Stimulated activated naive B cell treated with anti-CD40 and anti-IgM and Interleukin-4, amounts not matched to agents 10 μg/mL and 1 μg/mL and 100 μg/mL, for 72 hours (primary cell): ENCODE measurements at regions not wholly inside any gene's neighbourhood (a gene's known extent, or its start where the extent isn't known, plus 50 kb on each side); places are given as distances from the start of the nearest gene placed in this dataset.

Experiments
- ATAC-seq, 2 donors: fragments of 150-1000 bp; cut with Tn5 transposase; replicated peaks; 2 replicates each; pipeline ENCODE4 v1.10.0; 2021; ENCODE audit warnings: moderate library complexity in 1 of 2
- DNase-seq: peaks from one replicate; pipeline ENCODE4 v3.0.0; 2021
- H3K27ac Mint-ChIP-seq: one replicate; pipeline ENCODE4 v1.8.0; 2022; ENCODE audit warnings: mild to moderate bottlenecking, mixed read lengths
- H3K27me3 Mint-ChIP-seq, 2 donors: one replicate each; pipeline ENCODE4 v1.8.0; 2022; ENCODE audit warnings: mixed read lengths in 2 of 2
- H3K36me3 Mint-ChIP-seq, 2 donors: one replicate each; pipeline ENCODE4 v1.8.0; 2022; ENCODE audit warnings: mixed read lengths in 2 of 2, mild to moderate bottlenecking in 1 of 2
- H3K4me1 Mint-ChIP-seq, 2 donors: one replicate each; pipeline ENCODE4 v1.8.0; 2022; ENCODE audit warnings: mixed read lengths in 2 of 2, mild to moderate bottlenecking in 1 of 2
- H3K4me3 Mint-ChIP-seq, 2 donors: one replicate each; pipeline ENCODE4 v1.8.0; 2022; ENCODE audit warnings: mild to moderate bottlenecking in 2 of 2, mixed read lengths in 2 of 2, moderate library complexity in 1 of 2
- H3K9me3 Mint-ChIP-seq, 2 donors: one replicate each; pipeline ENCODE4 v1.8.0; 2022; ENCODE audit warnings: mixed read lengths in 2 of 2, mild to moderate bottlenecking in 1 of 2

GRCh38 chr5:105817914-105818313 lies 1852.8 kb downstream of the EFNA5 start:
- no peaks in the 10 kb centered on the region for H3K27me3 Mint-ChIP-seq
- ATAC-seq = no peak
- no peaks in the 10 kb centered on the region for H3K36me3 Mint-ChIP-seq

GRCh38 chr5:105817416-105817815 lies 1853.3 kb downstream of the EFNA5 start:
- no peak for DNase-seq
- H3K9me3 Mint-ChIP-seq = peaks cover 0 to 3% of the 10 kb centered on the region in 2 donors
- no peak overlapping the region for H3K27ac Mint-ChIP-seq
- H3K4me3 Mint-ChIP-seq = no peak overlapping the region
- no peaks in the 10 kb centered on the region for H3K27me3 Mint-ChIP-seq
- no peaks in the 10 kb centered on the region for H3K36me3 Mint-ChIP-seq
- ATAC-seq = no peak
- no peaks in the 10 kb centered on the region for H3K4me1 Mint-ChIP-seq

More at GRCh38 chr5:105817914-105818313, 1852.8 kb downstream of the EFNA5 start:
- Mint-ChIP-seq H3K9me3 (peaks cover 0 to 3% of the 10 kb centered on the region in 2 donors), H3K27ac (no peak overlapping the region), H3K4me3 (no peak overlapping the region), H3K4me1 (no peaks in the 10 kb centered on the region)
- no peak for DNase-seq

GRCh38 chr5:105816961-105817360 lies 1853.8 kb downstream of the EFNA5 start:
- Mint-ChIP-seq H3K27me3 (no peaks in the 10 kb centered on the region), H3K27ac (no peak overlapping the region)

GRCh38 chr5:105812304-105812703 lies 1858.4 kb downstream of the EFNA5 start:
- Mint-ChIP-seq H3K27me3 (no peaks in the 10 kb centered on the region), H3K27ac (no peak overlapping the region), H3K4me3 (no peak overlapping the region), H3K4me1 (no peaks in the 10 kb centered on the region), H3K9me3 (peaks cover 5 to 6% of the 10 kb centered on the region in 2 donors), H3K36me3 (no peaks in the 10 kb centered on the region)
- DNase-seq = no peak
- ATAC-seq = no peak

More at GRCh38 chr5:105816961-105817360, 1853.8 kb downstream of the EFNA5 start:
- DNase-seq (no peak), ATAC-seq (no peak)
- peaks cover 0 to 3% of the 10 kb centered on the region in 2 donors for H3K9me3 Mint-ChIP-seq
- no peaks in the 10 kb centered on the region for H3K36me3 Mint-ChIP-seq
- H3K4me1 Mint-ChIP-seq = no peaks in the 10 kb centered on the region
- H3K4me3 Mint-ChIP-seq = no peak overlapping the region

GRCh38 chr5:105807951-105808350 lies 1862.8 kb downstream of the EFNA5 start:
- no peaks in the 10 kb centered on the region for H3K27me3 Mint-ChIP-seq
- no peak for ATAC-seq

GRCh38 chr5:105807290-105807689 lies 1863.4 kb downstream of the EFNA5 start:
- H3K4me3 Mint-ChIP-seq = no peak overlapping the region
- H3K36me3 Mint-ChIP-seq = no peaks in the 10 kb centered on the region
- no peaks in the 10 kb centered on the region for H3K27me3 Mint-ChIP-seq
- no peak overlapping the region for H3K27ac Mint-ChIP-seq
- DNase-seq = no peak
- H3K9me3 Mint-ChIP-seq = peaks cover 14 to 17% of the 10 kb centered on the region in 2 donors
- H3K4me1 Mint-ChIP-seq = no peaks in the 10 kb centered on the region
- ATAC-seq = no peak

More at GRCh38 chr5:105807951-105808350, 1862.8 kb downstream of the EFNA5 start:
- no peak for DNase-seq
- H3K27ac Mint-ChIP-seq = no peak overlapping the region
- no peaks in the 10 kb centered on the region for H3K36me3 Mint-ChIP-seq
- H3K4me1 Mint-ChIP-seq = no peaks in the 10 kb centered on the region
- H3K4me3 Mint-ChIP-seq = no peak overlapping the region
- H3K9me3 Mint-ChIP-seq = peaks cover 9 to 17% of the 10 kb centered on the region in 2 donors

GRCh38 chr5:105806596-105806995 lies 1864.1 kb downstream of the EFNA5 start:
- Mint-ChIP-seq H3K27ac (no peak overlapping the region), H3K4me3 (no peak overlapping the region), H3K9me3 (peaks cover 14 to 17% of the 10 kb centered on the region in 2 donors), H3K36me3 (no peaks in the 10 kb centered on the region), H3K4me1 (no peaks in the 10 kb centered on the region), H3K27me3 (no peaks in the 10 kb centered on the region)
- DNase-seq (no peak), ATAC-seq (no peak)

- H3K36me3 Mint-ChIP-seq = no peaks in the 10 kb centered on the region
- H3K27me3 Mint-ChIP-seq = no peaks in the 10 kb centered on the region
- H3K9me3 Mint-ChIP-seq = peaks cover 10 to 11% of the 10 kb centered on the region in 2 donors
- H3K27ac Mint-ChIP-seq = no peak overlapping the region
- no peak for ATAC-seq
- no peak for DNase-seq
- no peak overlapping the region for H3K4me3 Mint-ChIP-seq
- H3K4me1 Mint-ChIP-seq = no peaks in the 10 kb centered on the region
Measured at GRCh38 chr5:105803431-105803830, 1867.3 kb downstream of the EFNA5 start.

- H3K4me3 Mint-ChIP-seq = no peak overlapping the region
- H3K4me1 Mint-ChIP-seq = no peaks in the 10 kb centered on the region
- no peaks in the 10 kb centered on the region for H3K36me3 Mint-ChIP-seq
Measured at GRCh38 chr5:105794578-105794977, 1876.2 kb downstream of the EFNA5 start.

GRCh38 chr5:105789246-105789645 lies 1881.5 kb downstream of the EFNA5 start:
- H3K27me3 Mint-ChIP-seq = no peaks in the 10 kb centered on the region
- H3K4me3 Mint-ChIP-seq = no peak overlapping the region
- H3K9me3 Mint-ChIP-seq = peaks cover 0 to 2% of the 10 kb centered on the region in 2 donors
- DNase-seq (no peak), ATAC-seq (no peak)
- H3K27ac Mint-ChIP-seq = no peak overlapping the region
- H3K4me1 Mint-ChIP-seq = no peaks in the 10 kb centered on the region
- H3K36me3 Mint-ChIP-seq = no peaks in the 10 kb centered on the region

More at GRCh38 chr5:105794578-105794977, 1876.2 kb downstream of the EFNA5 start:
- no peaks in the 10 kb centered on the region for H3K27me3 Mint-ChIP-seq
- DNase-seq = no peak
- no peaks in the 10 kb centered on the region for H3K9me3 Mint-ChIP-seq
- no peak for ATAC-seq
- H3K27ac Mint-ChIP-seq = no peak overlapping the region

GRCh38 chr5:105783811-105784210 lies 1886.9 kb downstream of the EFNA5 start:
- Mint-ChIP-seq H3K27ac (no peak overlapping the region), H3K9me3 (peaks cover 0 to 2% of the 10 kb centered on the region in 2 donors), H3K36me3 (no peaks in the 10 kb centered on the region), H3K27me3 (no peaks in the 10 kb centered on the region), H3K4me3 (no peak overlapping the region), H3K4me1 (no peaks in the 10 kb centered on the region)
- no peak for ATAC-seq
- DNase-seq = no peak

- Mint-ChIP-seq H3K27ac (no peak overlapping the region), H3K4me1 (no peaks in the 10 kb centered on the region), H3K36me3 (no peaks in the 10 kb centered on the region), H3K9me3 (peaks cover 0 to 2% of the 10 kb centered on the region in 2 donors), H3K27me3 (no peaks in the 10 kb centered on the region), H3K4me3 (no peak overlapping the region)
- DNase-seq (no peak), ATAC-seq (no peak)
Measured at GRCh38 chr5:105782501-105782900, 1888.2 kb downstream of the EFNA5 start.

- Mint-ChIP-seq H3K4me1 (no peaks in the 10 kb centered on the region), H3K27ac (no peak overlapping the region), H3K36me3 (no peaks in the 10 kb centered on the region), H3K27me3 (no peaks in the 10 kb centered on the region), H3K4me3 (no peak overlapping the region), H3K9me3 (peaks cover 0 to 3% of the 10 kb centered on the region in 2 donors)
- DNase-seq (no peak), ATAC-seq (no peak)
Measured at GRCh38 chr5:105773241-105773640, 1897.5 kb downstream of the EFNA5 start.

- H3K4me1 Mint-ChIP-seq = no peaks in the 10 kb centered on the region
- H3K27me3 Mint-ChIP-seq = no peaks in the 10 kb centered on the region
- H3K9me3 Mint-ChIP-seq = peaks cover 11 to 12% of the 10 kb centered on the region in 2 donors
- no peak overlapping the region for H3K4me3 Mint-ChIP-seq
- H3K36me3 Mint-ChIP-seq = no peaks in the 10 kb centered on the region
- ATAC-seq (no peak), DNase-seq (no peak)
- H3K27ac Mint-ChIP-seq = no peak overlapping the region
Measured at GRCh38 chr5:105767267-105767666, 1903.5 kb downstream of the EFNA5 start.

GRCh38 chr5:105762728-105763127 lies 1908.0 kb downstream of the EFNA5 start:
- H3K27me3 Mint-ChIP-seq = no peaks in the 10 kb centered on the region
- no peak overlapping the region for H3K4me3 Mint-ChIP-seq
- peaks cover 14 to 16% of the 10 kb centered on the region in 2 donors for H3K9me3 Mint-ChIP-seq
- DNase-seq (no peak), ATAC-seq (no peak)
- H3K4me1 Mint-ChIP-seq = no peaks in the 10 kb centered on the region
- H3K27ac Mint-ChIP-seq = no peak overlapping the region
- H3K36me3 Mint-ChIP-seq = no peaks in the 10 kb centered on the region

GRCh38 chr5:105754056-105754455 lies 1916.7 kb downstream of the EFNA5 start:
- DNase-seq = no peak
- no peak for ATAC-seq
- Mint-ChIP-seq H3K27me3 (no peaks in the 10 kb centered on the region), H3K27ac (no peak overlapping the region), H3K36me3 (no peaks in the 10 kb centered on the region), H3K4me1 (no peaks in the 10 kb centered on the region), H3K4me3 (no peak overlapping the region), H3K9me3 (peaks cover 0 to 2% of the 10 kb centered on the region in 2 donors)
